NCI-H748 (cell line): ENCODE measurements at regions not wholly inside any gene's neighbourhood (a gene's known extent, or its start where the extent isn't known, plus 50 kb on each side); places are given as distances from the start of the nearest gene placed in this dataset.

ENCODE experiments used
- DNase-seq: peaks from one replicate; lab custom pipeline; 2025; ENCODE audit not compliant: unreplicated experiment; lab: John Stamatoyannopoulos, UW

- peak; percentile 42 for DNase-seq
Measured at GRCh38 chr3:86733257-86733656, 257.7 kb downstream of the VGLL3 start.

GRCh38 chr3:86731501-86731901 is 259.4 kb downstream of the VGLL3 start:
- DNase-seq, result no peak

- DNase-seq, result peak; percentile 33
Measured at GRCh38 chr3:86723433-86723832, 267.5 kb downstream of the VGLL3 start.

GRCh38 chr3:86711634-86712033 is 279.3 kb downstream of the VGLL3 start:
- DNase-seq, result no peak

GRCh38 chr3:86708893-86709292 is 282.1 kb downstream of the VGLL3 start:
- peak; percentile 73 for DNase-seq

GRCh38 chr3:86702381-86702958 is 288.5 kb downstream of the VGLL3 start:
- no peak for DNase-seq

- DNase-seq, result no peak
Measured at GRCh38 chr3:86695752-86696151, 295.2 kb downstream of the VGLL3 start.

- no peak for DNase-seq
Measured at GRCh38 chr3:86673991-86674390, 317.0 kb downstream of the VGLL3 start.

- DNase-seq, result no peak
Measured at GRCh38 chr3:86661817-86662216, 329.1 kb downstream of the VGLL3 start.

GRCh38 chr3:86658876-86659275 is 332.1 kb downstream of the VGLL3 start:
- DNase-seq, result no peak

GRCh38 chr3:86654806-86655460 is 336.0 kb downstream of the VGLL3 start:
- DNase-seq, result no peak

GRCh38 chr3:86653661-86654205 is 337.2 kb downstream of the VGLL3 start:
- no peak for DNase-seq

- no peak for DNase-seq
Measured at GRCh38 chr3:86648087-86648486, 342.9 kb downstream of the VGLL3 start.

- no peak for DNase-seq
Measured at GRCh38 chr3:86645756-86646155, 345.2 kb downstream of the VGLL3 start.

- DNase-seq, result no peak
Measured at GRCh38 chr3:86634361-86634760, 356.6 kb downstream of the VGLL3 start.

- DNase-seq, result no peak
Measured at GRCh38 chr3:86629511-86629910, 361.4 kb downstream of the VGLL3 start.

- DNase-seq, result no peak
Measured at GRCh38 chr3:86624192-86624591, 366.8 kb downstream of the VGLL3 start.

GRCh38 chr3:86618706-86619105 is 372.2 kb downstream of the VGLL3 start:
- DNase-seq, result no peak

- no peak for DNase-seq
Measured at GRCh38 chr3:86605166-86605565, 385.8 kb downstream of the VGLL3 start.

- no peak for DNase-seq
Measured at GRCh38 chr3:86595696-86596095, 395.3 kb downstream of the VGLL3 start.

- no peak for DNase-seq
Measured at GRCh38 chr3:86594838-86595237, 396.1 kb downstream of the VGLL3 start.

- DNase-seq, result no peak
Measured at GRCh38 chr3:86578071-86578470, 412.9 kb downstream of the VGLL3 start.
